ENCODE measurements at regions not wholly inside any gene's neighbourhood (a gene's known extent, or its start where the extent isn't known, plus 50 kb on each side); places are given as distances from the start of the nearest gene placed in this dataset.
"Not testable (repeated sequence)": the region's sequence is repeated elsewhere in the genome, so short reads cannot be mapped to it uniquely, and the experiment has no call there.

DNA sequence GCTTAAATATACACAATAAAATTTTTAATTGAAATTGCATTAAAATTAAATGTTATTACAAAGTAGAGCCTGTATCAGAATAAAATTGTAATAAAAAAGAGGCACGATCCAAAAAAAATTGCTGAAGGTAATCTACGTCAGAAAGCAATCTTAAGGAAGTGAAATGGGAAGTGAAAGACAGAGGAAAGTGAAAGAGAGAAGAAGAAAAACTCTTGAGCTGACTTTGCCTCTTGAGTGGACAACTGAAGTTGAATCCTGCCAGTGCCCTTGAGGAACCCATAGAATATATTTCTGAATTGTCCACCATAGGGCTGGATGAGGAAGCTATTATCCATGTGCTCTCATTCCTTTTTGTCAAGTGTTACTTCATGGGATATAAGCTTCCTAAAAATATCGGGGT lies 285.1 kb upstream of the STAC start:
- no peak for DNase-seq

DNA sequence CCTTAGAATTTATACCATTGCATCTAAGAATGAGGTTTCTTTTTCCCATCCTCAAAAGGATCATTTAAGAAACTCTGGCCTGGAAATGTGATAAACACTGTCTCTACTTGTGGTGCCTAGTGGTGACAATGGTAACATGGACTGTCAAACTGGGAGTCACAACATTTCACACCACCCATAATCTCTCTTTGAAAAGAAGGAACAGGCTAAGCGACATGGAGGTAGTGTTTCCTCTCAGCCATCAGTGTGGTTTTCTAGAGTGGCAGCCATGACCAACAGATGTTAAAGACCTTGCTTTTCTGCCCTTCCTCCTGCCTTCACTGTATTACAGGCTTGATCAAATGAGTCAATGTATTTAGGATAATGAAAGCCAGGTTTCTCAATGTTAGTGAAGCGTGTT lies 283.1 kb upstream of the STAC start:
- DNase-seq: no peak

DNA sequence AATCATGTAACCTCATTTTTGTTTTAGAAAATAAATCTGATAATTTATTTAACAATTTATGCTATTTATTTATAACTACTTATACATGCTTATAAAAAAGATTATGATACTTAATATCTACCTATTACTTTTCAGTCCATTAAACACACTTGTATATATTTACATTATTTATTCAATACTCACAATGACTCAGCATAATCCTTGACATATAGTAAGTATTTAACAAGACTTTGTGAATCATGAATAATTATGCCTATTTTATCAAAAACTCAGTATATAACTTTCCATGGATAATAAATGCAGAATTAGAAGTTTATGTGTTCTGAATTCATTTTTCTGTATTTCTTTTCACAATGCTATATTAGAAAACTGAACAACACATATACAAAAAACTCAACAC lies 266.0 kb upstream of the STAC start:
- DNase-seq: no peak

DNA sequence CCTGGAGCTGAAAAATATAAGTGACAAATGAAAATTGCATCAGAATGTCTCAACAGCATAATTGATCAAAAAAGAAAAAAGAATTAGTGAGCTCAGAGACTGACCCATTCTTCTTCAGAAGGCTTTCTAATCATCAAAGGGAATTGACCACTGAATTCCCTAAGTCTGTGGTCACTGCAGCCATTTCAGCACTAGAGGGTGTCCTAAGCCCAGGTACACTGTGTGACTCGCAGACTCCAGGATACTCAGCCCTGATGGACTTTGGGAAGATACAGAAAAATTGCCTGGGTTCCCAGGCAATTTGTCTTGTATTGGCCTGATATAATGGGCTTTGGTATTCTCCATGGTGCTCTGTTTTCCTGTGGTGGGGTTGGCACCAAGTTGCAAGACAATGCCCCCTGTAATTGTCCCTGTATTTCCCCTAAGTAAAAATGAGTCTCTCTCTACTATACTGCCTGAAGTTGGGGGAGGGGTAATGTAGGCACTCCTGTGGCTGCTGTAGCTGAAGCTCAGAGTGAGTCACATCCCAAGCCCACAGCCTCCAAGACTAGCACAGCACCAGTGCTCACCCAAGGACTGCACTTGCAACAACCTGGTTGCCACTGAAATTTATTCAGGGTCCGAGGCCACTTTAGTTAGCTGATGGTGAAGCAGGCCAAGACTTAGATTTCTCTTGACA lies 256.0 kb upstream of the STAC start:
- no peak for DNase-seq

DNA sequence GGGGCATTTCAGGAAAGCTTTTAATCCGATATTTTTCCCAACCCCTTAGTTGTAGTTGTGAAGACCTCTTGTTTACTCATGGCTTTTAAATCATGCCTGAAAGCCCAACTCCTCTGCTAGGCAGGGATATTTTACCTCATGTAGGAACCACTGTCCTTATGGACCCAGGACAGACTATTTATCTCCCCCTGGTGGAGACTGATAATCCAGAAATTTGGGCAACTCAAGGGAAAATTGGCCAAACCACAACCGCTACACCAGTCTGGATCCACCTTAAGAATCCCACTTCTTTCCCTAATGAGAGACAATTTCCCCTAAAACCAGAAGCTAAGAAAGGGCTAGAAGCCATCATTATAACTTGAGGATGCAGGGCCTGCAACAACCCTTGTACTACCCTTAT lies 248.1 kb upstream of the STAC start:
- no peak for DNase-seq

DNA sequence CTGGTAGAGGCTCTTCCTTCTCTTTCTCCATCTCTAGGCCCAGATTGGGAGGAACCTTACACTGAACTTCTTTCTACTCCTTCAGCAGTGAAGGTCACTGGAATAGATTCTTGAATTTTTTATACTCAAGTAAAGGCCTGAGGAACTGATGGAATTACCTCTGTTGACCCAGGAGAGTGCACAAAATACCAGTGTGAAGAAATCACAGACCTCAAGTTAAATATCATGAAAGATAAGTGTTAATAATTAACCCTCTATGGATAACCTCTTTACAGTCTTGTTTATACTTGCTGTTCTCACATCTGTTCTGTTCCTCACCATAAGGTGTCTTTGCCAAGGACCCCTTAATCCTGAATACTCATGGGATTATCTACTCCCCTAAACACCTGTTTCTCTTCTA lies 244.4 kb upstream of the STAC start:
- DNase-seq: no peak

DNA sequence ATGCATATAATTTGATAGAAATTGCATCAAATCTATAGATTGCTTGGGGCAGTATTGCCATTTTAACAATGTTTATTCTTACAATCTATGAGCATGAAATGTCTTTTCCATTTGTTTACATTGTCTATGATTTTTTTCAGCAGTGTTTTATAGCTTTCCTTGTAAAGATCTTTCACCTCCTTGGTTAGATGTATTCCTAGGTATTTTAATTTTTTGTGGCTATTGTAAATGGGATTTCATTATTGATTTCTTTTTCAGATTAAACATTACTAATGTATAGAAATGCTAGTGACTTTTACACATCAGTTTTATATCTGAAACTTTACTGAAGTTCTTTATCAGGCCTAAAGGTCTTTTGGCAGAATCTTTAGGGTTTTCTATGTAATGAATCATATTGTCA lies 237.6 kb upstream of the STAC start:
- no peak for DNase-seq

DNA sequence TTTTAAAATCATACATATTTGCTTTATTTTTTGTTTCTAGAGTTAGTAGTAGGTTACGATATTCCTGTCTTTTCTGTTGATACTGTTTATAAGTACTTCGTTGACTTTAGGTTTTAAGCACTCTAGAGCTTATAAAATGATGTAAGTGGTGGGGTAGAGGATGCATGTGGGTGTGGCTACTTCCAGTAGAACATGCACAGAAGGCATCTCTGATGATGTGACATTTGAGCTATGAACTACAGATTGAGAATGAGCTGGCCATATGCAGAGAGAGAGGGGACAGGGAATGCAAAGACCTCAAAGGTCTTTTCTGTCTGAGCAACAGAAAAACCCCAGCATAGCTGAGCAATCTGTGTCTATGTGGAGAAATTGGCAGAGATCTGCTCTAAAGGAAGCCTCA lies 233.9 kb upstream of the STAC start:
- no peak for DNase-seq

DNA sequence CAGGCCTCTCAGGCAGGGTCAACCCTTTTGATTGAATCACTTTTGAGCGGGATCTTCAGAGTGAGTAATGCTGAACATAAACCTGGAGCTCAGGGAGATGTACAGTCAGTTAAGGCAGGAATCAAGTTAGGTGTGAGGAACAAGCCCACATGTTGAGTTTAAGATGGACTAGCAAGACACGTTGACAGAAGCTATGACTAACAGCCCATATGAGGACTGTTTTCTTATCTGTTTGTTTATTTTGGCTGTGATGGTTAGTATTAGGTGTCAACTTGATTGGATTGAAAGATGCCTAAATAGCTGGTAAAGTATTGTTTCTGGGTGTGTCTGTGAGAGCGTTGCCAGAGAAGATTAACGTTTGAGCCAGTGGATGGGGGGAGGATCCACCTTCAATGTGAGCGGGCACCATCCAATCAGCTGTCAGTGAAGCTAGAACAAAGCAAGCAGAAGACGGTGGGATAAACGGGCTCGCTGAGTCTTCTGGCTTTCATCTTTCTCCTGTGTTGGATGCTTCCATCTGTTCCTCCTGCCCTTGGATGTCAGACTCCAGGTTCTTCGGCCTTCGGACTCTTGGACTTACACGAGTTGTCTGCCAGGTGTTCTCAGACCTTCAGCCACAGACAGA lies 232.3 kb upstream of the STAC start:
- no peak for DNase-seq

DNA sequence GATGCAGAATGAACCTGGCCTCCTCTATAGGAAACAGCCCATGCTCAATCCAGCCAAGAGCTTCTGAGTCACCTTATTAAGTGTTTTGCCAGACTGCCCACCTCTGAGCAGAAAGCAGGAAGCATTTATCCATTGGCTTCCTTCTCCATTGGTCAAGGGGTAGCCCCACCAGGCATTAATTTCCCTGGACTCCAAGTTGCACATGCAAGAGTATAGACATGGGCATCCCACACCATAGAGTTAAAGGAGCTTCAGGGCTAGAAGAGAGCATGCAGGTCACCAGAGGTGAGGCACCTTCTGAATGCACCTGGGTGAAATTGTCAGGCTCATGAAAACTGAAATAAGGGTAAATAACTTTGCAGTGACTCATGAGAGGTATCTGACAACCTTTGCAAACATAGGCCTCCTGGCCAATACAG lies 230.8 kb upstream of the STAC start:
- DNase-seq: no peak

DNA sequence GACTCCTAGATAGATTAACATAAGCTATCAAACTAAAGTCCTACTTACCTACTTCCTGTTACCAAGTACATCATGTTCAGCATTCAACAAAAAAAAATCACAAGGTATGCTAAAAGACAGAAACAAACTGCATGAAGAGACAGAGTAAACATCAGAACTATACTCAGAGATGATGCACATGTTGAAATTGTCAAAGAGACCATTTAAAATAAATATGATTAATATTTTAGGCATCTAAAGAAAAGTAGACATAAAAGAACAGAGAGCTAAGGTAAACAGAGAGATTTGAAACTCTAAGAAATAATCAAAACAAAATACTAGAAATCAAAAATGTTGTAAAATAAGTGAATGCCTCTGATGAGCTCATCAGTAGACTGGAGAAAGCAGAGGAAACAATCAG lies 224.8 kb upstream of the STAC start:
- DNase-seq: no peak

DNA sequence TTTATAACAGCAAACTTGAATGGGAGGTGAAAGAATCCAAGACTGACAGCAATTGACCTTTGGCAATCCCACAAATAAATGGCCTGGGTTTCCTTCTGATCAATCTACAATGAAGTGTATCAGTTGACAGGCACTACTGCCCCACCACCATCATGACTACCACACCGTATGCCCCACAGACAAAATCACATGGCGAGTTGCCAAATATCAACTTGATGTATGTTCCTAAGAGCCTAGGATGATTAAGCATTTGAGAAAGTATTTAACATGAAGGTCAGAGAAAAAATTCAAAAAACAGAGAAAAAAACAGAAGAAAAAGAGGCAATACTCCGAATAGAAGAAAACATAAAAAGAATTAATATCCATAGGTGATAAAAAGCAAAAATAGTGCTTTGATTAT lies 215.9 kb upstream of the STAC start:
- DNase-seq: no peak

DNA sequence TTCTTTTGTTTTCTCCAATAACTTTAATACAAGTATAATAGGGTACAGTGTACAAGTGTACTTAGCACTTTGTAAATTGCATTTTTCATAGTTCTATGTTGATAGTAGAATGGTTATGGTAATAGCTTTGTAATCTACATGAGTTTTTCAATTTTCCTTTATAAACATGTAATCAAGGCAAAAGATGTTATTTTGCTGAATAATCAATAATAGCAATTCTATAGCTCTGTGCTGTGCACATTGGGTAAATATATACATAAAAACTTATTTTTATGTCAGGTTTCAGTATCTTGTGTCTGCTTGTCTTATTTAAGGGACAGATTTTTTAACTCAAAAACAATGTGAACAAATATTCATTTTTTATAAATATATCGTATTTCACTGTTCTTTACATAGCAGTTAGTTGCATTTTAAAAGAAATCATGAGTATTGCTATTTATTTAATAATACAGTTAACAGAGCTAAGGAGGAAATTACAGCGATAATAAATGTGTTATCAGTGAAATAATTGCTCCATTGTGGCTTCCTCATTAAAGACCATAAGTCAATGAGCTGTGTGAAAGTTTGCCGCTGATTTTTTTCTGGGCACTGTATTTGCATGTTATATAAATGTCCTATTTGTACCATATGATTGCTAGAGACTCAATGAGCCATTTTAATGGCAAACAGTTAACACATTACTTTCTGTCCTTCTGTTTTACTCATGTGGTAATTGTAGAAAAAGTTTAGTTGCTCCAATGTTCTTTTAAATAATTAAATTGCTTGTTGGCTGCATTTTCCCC lies 214.6 kb upstream of the STAC start:
- no peak for DNase-seq

DNA sequence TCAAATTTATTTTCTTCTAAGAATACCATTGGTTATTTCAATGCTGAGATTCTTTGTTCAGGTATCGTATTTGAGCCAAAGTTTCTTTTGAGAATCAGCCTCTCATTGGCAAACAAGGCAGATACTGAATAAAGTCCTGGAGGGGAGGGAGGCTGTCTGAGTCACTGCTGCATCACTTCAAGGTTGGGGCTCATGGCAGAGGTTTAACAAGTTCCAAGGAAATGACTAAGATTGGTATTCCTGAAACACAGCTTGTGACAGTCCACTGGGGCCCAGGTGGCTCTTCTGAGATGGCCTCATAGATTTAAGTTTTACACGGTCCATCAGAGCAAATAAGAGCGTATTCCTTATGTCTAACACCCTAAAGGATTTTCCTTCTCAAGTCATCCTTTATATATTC lies 213.8 kb upstream of the STAC start:
- DNase-seq: no peak

DNA sequence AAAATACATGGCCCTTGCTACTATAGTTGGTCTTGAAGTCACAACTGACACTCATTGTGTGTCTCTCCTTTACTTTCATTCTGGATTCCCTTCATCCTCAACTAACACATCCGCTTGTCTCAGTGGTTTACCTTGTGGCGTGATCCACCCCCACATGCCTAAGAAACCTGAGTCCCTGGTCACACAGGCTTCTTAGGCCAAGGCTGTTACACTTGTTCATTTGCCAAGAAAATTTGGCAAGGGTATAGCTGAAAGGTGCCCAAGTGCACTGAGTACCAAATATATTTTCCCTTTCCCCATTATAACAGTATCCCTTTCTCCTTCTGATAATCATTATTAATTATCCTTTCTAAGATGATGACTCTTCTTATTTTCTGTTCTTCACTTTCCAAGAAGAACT lies 207.6 kb upstream of the STAC start:
- no peak for DNase-seq

DNA sequence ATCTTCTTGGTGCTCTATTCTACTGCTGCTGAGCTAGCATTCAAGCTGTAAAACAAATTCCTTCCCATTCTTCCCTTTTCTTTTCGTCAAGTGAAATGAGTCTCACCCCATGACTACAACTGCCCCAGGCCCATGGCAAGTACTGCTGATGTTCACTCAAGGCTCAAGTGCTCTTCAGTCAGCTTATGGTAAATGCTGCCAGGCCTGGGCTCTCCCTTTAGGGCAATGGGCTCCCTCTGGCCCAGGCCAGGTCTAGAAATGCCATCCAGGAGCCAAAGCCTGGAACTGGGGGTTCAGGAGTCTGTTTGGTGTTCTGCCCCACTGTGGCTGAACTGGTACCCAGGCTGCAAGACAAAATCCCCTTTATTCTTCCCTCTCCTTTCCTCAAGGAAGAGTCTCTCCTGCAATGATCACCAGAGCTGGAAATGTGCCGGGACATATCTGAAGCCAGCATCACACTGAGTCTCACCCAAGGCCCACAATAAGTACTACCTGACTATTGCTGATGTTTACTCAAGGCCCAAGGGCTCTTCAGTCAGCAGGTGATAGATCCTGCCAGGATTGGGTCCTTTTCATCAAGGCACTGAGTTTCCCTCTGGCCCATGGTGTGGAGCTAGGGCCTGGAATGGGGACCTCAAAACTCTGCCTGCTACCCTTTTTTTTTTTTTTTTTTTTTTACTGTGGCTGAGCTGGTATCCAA lies 205.0 kb upstream of the STAC start:
- no peak for DNase-seq

DNA sequence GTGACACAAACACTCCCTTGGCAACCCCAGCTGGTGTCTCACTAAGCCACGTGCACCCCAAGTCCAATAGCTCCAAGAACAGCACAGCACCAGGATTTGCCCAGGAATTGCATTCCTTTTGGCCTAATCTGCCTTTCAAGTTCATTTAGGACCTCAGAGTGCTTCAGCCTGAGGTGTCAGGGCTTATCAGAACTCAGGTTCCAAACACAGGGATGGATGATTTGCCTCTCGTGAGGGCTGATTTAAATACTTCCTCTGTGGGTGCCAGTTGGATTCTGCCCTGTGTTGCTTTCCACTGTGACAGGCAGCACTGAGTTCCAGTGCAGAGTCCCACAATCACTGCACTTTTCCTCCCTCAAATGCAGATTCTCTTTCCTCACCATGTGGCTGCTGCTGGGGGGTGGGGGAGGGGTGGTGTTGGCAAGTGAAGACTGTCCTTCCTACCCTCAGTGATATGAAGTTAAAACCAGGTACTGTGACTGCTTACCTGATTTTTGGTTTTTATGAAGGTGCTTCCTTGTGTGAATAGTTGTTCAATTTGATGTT lies 204.3 kb upstream of the STAC start:
- no peak for DNase-seq

DNA sequence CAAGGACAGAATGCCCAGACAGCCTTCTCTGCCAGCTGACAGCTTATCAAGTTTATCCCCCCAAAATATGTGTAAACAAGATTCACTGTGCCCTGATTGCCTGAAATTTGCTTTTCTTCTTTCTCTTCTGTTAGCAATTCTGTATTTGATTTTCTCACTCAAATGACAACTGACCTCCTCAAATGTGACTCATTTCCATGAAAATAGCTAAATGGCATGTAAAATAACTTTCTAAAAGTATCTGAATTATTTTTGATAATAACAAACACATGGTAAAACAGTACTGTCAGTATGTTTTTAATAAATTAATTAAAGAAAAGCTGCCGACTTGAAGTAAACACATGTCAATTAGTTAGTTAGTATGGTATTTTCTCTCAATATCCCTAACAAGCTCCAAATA lies 202.3 kb upstream of the STAC start:
- no peak for DNase-seq

DNA sequence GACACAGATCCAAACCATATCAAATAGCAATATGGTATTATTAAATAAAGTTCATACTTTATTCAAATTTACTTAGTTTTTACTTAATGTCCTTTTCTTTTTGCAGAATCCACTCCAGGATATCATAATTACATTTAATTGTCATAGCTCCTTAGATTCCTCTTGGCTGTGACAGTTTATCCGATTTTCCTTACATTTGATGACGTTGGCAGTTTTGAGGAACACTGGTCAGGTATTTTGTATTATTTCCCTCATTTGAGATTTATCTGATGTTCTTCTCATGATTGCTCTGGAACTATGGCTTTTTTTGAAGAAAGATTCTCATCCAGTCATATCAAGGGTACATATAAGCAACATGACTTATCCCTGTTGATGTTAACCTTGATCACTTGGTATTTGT lies 198.3 kb upstream of the STAC start:
- DNase-seq: no peak

DNA sequence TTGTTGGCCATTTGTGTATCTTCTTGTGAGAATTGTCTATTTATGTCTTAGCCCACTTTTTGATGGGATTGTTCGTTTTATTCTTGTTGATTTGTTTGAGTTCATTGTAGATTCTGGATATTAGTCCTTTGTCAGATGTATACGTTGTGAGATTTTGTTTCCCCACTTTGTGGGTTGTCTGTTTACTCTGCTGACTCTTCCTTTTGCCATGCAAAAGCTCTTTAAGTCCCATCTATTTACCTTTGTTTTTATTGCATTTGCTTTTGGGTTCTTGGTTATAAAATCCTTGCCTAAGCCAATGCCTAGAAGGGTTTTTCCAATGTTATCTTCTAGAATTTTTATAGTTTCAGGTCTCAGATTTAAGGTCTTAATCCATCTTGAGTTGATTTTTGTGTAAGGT lies 193.1 kb upstream of the STAC start:
- DNase-seq: not testable (repeated sequence)

DNA sequence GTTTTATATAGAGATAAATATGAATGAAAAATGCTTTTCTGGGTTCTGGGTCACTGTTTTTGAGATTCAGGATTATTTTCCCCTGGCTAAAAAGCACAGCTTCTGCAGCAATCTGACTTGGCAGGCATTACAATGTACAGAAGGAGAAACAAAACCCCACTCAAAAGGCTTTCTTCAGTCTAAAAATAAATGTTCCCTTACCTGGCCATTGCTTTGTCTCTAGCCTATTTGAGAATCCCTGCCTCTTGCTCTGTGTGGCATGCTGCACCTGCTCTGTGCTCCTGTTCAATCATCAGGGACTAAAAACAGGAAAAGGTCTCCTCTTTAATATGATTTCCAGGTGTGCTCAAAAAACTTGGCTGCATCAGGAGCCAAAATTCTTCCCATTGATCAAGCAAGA lies 187.4 kb upstream of the STAC start:
- no peak for DNase-seq

DNA sequence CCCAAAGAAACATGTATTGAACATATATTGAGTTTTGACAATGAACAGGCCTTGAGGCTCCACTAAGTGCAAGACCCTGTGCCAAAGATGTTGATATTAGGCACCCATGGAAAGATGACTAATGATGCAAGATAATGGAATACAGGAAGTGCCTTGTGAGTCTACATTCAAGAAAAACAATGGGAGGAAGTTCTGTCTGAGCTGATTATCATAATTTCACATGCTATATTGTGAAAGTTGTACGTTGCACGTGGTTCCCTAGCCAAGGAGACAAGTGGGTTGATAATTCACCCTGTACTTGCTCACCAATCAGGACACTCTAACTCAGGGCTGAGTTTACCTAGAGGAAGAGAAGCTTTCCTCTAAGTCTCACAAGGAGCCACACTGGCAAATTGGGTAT lies 186.9 kb upstream of the STAC start:
- no peak for DNase-seq

DNA sequence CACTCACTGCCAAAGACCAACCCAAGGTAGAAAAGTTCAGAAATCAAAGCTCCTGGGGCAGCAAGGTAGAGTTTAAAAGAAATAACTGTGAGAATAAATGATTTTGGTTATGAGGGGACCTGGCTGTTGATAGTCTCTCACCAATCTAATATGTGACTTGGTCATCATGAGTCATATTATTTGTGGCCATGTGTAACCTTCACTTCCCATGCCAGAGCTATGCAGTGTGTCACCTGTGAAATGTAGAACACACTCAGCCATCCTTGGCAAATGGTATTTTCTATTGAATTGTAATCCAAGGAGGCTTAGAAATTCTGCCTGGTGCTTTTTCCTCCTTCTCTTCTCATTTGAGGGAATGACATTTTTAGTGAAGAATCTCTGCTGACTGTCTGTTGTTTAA lies 184.2 kb upstream of the STAC start:
- DNase-seq: no peak

DNA sequence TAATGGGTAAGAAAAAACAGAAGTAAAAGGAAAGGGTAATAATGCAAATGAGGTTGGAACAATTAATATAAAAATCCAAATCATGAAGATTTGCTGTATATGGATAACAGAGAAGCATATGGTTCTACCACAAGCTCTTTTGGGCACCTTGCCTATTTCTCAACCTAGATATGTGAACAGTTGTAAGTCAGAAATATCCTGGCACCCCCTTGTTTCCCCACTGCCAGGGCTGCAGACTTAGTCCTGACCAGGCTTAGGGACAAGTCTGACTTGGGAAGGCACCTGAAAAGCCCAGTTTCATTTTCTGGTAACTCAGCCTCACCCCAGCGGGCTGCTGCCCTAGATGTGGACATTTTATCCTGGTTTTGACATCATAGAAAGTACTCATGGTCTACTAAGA lies 183.2 kb upstream of the STAC start:
- no peak for DNase-seq

Measured in femur (tissue), 1 donor.